CD4-positive, alpha-beta T cell treated with Interleukin-1 beta for 1 hour (primary cell): ENCODE measurements at regions not wholly inside any gene's neighbourhood (a gene's known extent, or its start where the extent isn't known, plus 50 kb on each side); places are given as distances from the start of the nearest gene placed in this dataset.
"Not testable (repeated sequence)": the region's sequence is repeated elsewhere in the genome, so short reads cannot be mapped to it uniquely, and the experiment has no call there.

ENCODE experiments used
- DNase-seq, 2 donors: peaks; one replicate each; pipeline ENCODE4 v3.0.0-alpha.2; 2020 to 2022

DNA sequence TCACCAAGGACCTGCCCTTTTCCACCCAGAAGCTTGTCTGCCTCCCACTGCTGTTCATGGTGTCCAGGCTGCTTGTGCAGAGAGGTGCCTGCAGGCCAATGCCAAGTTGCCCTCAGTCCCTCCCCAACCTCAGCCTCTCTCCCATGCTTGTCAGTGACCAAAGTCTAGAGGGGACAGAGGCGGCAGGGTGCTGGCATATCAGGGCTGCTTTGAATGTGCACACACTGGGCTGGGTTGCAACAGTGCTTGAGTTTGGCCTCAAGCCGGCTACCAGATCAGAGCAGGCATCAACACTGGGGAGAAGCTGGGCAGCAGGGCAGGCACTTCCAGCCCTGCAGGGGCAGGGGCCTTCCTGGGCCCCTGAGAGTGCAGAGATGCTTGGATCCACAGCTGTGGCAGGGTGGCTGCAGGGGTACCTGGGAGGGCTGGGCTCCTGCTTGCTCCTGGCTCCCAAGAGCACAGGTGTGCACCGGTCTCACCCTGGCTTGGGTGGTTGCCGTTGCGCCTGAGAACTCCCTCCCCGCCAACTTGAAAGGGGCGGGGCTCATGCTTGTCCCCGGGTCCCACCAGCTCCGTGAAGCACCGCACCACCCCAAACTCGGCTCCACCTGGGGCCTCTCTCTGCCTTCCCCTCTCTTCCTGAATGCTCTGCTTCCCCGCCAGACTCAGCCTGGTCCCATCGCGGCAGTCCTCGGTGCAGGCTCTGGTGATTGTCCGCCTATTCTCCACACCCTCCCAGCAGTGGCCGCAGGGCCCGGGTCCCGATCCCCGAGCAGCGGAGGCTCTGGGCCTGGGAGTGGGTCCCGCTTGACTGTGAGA, 1681.9 kb upstream of the ADGRL3 start:
- DNase-seq: no peak

DNA sequence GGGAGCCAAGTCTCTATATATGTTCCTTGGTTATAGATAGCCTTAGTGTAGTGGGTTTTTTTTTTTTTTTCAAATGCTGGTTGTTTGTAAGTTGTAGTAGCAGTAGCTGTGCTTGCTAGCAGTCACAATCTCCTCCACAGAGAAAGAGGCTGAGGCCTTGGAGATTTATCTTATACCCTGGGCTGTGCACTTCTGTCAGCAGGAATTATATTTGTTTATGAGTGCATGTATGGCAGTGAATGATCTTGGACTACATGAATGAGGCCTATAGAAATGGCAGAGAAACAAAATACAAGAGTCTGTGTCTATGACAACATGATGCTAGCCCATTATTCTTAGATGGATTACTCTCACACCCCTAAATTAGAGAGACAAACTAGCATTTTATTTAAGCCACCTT, 1674.2 kb upstream of the ADGRL3 start:
- DNase-seq: no peak

DNA sequence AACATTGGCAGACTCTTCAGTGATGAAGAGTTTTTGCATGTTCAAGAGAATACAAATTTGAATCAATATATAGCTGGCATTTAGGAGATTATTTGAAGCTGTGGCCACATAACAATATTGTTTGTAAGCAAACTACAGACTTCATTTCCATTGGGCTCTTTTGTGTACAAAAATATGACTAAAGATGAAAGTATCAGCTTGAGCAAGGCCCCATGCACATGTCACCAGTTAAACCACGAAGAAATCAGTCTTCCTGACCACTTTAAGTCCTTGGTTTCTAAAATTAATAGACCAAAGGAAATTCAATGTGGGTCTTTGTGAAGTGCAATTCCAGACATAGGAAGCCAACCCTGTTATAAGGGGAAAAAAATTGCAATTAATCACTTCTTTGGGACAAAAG, 1664.6 kb upstream of the ADGRL3 start:
- DNase-seq: no peak

DNA sequence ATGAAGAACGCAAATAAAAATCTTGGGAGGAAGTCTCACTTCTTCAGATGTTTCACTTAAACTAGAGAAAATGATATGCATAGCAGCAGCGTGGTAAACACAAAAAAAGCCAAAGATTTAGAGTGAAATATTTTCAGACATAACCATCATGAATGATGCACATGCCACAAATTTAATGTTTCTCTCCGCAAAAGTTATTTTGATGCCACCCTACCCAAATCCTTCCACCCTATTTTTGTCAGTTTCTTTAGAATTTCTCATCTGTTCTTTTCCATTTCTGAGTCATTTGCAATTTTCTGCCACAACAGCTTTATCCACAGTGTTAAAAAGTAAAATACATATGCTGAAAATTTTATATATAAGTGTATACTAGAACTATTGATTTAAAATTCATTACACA, 1663.7 kb upstream of the ADGRL3 start:
- no peak for DNase-seq

DNA sequence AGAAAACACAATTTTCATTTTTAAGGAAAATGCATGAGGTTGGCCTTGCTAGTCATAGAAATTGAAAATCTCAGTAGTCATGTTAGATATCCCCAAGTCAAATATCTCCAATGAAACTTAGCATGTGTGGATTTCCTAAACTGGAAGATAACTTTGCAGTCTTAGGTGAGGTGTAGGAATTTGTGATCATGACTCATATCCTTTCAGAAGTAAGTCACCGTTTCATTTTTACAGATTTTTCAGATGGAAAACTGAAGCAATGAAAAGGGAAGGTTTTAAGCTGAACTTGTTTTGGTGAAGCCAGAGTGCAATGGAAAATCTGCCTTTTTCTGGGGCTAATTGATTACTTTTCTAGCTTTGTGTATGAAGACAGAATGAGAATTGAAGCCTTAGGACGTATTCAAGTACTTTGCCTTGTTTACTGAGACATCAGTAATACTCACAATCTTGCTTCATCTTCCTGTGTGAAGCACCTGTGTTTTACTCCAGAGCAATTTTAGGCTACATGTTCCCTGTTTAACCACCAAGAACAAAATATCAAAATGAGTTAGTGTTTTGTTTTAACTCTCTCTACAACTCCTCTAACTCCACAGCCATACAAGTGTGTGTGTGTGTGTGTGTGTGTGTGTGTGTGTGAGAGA, 1662.8 kb upstream of the ADGRL3 start:
- DNase-seq: no peak

DNA sequence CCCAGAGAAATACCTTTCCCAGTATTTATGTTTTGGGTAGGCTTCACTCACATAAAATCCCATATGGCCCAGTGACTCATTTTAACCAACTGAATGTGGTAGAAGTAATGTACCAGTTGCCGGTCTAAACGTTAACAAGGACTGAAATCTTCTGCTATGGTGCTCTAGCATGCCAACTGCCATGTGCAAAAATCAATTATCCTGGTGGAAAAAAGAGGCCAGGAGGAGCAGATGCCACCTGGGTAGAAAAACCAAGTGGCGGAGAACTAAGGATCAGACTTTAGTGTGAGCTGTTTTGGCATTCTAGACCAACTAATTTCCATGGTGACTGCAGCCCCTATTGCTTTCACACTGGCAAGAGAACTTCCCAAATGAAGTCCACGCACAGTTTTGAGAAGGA, 1660.7 kb upstream of the ADGRL3 start:
- DNase-seq: no peak

DNA sequence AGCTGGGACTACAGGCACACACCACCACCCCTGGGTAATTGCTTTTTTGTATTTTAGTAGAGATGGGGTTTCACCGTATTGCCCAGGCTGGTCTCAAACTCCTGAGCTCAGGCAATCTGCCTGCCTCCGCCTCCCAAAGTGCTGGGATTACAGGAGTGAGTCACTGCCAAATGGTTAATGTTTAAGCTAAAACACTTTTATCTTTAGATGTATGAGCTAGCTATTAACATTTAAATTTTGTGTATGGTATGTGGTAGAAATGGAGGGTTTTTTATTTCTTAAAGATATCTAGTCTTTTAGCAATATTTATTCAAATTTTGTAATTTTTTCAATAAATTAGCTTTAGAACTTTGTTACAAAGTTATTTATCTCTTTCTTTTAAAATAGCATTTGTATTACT, 1659.8 kb upstream of the ADGRL3 start:
- DNase-seq: no peak

DNA sequence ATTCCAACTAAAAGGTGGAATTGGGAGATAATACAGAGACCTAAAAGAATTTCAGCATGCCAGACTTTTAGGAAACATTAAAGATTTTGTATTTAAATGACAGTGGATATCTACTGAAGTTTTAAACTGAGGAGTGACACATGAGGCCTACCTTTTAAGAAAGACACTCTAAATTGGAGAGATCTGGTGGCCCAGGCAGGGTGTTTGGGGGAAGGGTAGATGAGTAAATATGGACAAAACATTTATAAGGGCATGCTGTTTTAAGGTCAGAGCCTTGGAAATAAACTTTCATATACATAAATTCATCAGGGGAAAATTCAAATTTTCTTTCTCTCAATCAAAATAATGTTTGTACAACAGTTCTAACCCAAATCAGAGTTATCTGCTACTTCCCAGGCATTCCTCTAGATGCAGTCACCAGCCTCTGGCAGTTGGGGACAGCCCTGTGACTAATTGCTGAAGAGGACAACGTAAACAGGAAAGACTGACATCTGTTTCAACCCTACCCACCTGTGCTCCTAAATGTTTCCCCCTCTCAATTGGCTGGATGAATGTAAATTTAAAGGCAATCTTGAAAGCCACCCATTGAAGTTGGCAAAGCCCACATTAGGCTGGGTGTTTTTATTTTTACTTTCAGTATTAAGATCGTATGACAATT, 1646.9 kb upstream of the ADGRL3 start:
- no peak for DNase-seq

DNA sequence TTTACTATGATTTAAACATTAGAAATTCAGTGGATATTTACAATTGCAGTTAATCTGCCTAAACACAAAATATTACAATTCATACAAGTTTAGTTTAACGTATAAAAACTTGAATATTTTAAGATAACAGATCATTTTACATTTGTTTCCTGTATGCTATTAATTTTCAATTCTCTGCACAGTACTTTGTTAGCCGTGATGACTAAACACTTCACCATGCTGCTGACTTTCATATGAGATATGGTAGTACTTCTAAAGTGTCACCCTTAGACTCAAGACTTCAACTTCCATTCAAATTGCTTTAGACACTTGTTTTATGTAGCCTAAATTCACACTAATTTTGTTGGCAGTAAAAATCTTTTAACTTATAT, 1646.4 kb upstream of the ADGRL3 start:
- no peak for DNase-seq

DNA sequence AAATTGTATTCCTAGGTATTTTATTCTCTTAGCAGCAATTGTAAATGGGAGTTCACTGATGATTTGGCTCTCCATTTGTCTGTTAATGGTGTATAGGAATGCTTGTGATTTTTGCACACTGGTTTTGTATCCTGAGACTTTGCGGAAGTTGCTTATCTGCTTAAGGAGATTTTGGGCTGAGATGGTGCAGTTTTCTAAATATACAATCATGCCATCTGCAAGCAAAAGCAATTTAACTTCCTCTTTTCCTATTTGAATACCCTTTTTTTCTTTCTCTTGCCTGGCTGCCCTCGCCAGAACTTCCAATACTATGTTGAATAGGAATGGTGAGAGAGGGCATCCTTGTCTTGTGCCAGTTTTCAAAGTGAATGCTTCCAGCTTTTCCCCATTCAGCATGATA, 1643.9 kb upstream of the ADGRL3 start:
- not testable (repeated sequence) for DNase-seq

DNA sequence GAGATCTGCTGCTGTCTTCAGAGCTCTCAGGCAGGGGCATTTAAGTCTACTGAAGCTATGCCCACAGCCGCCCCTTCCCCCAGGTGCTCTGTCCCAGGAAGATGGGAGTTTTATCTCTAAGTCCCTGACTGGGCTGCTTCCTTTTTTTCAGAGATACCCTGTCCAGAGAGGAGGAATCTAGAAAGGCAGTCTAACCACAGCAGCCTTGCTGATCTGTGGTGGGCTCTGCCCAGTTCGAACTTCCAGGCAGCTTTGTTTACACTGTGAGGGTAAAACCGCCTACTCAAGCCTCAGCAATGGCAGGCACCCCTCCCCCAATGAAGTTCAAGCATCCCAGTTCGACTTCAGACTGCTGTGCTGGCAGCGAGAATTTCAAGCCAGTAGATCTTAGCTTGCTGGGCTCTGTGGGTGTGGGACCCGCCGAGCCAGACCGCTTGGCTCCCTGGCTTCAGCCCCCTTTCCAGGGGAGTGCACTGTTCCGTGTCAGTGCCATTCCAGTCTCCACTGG, 1639.9 kb upstream of the ADGRL3 start:
- DNase-seq: not testable (repeated sequence)

DNA sequence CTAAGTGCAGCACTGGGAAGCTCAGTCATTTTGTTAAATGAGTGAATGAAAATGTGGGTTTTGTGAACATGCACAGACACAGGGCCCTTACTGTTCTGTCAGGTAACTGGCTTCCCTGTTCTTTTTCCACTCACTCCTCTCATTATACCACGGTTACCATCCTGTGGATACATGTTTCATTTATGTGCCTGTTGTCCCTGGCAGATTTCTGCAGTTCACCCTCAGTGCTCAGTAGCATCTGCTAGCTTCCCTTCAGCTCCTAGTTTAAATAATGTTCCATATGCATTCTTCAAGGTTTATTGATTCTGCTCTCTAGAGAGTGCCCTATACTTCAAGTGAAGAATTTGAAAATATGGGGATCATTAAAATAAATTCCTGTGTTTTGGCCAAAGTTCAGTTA, 1634.3 kb upstream of the ADGRL3 start:
- no peak for DNase-seq

DNA sequence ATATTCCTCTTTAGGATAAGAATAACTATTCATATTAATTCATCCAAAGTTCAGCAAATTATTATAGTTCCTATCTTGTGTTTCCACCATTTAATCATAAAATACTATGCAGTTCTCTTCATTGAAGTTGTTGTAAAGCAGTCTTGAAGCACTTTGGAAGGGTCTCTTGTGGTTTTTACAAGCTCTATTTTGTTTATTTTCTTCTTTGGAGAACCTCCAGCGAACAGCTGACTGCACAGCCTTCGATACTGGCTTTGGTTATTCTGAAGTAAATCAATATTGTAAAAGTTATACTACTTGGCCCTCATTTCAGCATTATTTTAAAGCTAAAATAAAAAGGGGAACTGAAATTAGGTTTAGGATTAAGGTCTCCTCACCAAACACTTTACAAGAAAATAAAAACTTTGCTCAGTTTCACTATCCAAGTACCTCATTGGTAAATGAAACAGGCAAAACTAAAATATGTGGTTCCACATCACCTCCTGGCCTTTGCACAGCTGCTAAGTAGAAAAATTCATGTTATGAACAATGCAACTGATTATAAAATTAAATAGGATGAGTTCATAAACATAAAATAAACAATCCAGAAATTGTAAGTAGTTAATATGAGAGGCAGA, 1629.2 kb upstream of the ADGRL3 start:
- DNase-seq: no peak

DNA sequence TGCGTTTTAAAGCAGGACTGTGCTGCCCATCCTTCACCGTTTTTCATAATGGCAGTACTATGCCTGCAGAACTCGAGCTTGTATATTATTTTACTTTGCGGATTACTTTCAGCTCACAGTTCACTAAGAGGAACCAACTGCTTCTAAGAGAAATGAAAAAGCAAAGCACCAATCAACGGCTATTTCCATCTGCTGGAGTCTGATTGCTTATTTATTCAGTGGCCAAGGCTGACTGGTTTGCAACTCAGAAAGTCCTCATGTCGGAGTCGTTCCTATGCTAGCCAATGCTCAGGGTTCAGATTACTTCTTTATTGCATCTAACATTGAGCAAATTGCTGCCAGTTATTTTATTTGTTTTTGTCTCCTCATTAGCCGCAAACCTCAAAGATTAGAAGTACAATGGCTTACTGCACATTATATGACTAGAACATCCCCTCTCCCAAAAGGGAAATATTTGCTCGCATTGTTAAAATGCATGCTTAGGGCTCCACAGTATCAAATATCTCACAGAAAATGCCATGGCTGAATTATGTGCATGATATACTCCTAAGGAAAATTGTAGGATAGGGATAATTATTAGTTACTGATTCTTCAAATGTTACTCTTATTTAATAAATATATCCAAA, 1628.2 kb upstream of the ADGRL3 start:
- no peak for DNase-seq

DNA sequence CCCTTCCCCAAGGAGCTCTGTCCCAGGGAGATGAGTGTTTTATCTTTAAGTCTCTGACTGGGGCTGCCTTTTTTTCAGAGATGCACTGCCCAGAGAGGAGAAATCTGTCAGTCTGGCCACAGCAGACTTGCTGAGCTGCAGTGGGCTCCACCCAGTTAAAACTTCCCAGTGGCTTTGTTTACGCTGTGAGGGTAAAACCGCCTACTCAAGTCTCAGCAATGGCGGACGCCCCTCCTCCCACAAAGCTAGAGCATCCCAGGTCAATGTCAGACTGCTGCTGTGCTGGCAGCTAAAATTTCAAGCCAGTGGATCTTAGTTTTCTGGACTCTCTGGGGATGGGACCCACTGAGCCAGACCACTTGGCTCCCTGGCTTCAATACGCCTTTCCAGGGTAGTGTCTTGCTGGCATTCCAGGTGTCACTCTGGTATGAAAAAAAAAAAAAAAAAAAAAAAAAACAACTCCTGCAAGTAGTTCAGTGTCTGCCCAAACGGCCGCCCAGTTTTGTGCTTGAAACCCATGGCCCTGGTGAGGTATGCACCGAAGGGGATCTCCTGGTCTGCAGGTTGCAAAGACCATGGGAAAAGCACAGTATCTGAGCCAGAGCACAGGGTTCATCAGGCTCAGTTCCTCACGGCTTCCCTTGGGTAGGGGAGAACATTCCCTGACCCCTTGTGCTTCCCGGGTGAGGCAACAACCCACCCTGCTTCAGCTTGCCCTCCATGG, 1616.1 kb upstream of the ADGRL3 start:
- DNase-seq: no peak

DNA sequence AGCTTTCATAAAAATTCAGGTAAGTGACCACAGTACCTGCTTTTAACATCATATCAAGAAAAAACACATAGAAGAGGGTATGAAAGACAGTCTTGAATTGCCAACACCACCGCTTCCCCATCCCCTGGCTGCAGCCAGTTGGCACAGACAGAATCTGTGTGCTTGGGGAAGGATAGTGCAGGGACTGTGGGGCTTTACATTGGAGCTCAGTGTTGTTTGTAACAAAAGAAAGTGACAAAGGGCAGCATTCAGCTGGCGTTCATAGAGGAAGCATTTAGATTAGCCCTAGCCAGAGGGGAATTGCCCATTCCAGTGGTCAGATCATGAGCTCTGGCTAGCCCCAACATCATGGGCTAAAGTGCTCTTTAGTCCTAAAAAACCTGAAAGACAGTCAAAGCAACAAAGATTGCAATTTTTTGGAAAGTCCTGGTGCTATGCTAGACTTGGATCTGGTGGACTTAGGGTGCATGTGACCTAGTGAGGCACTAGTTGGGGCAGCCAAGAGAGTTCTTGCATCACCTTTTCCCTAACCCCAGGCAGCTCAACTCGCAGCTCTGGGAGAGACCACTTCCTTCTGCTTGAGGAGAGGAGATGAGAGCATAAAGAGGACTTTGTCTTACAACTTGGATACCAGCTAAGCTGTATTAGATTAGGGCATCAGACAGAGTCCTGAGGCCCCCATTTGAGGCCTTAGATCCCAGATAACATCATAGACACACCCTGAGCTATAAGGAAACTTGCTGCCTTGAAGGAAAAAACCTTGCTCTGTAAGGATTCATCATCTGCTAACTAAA, 1602.4 kb upstream of the ADGRL3 start:
- no peak for DNase-seq

DNA sequence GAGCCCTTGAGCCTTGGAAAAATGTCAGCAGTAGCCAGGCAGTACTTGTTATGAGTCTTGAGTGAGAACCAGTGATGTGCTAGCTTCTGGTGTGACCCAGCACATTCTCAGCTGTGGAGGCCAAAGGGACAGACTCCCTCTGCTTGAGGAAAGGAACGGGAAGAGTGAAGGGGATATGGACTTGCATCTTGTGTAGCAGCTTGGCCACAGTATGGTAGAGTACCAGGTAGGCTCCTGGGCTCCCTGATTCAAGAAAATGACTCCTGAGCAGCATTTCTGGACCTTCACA, 1601.9 kb upstream of the ADGRL3 start:
- no peak for DNase-seq

DNA sequence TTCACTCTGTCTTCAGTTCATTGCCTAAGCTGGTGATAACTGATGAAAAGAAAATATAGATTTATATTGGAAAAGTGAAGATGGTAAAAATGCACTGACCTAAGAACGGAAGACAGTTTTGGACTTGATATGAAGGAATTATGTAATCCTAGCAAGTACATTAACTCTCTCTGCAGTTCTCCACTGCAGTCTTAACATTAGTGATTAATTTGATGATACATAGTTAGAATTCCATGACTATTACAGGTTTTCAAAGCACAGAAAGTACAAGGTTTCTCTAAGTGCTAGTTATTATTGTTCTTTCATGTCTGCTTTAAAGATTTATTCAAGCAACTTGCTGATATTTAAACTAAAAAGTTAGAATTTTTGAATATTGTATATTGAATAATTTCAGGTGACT, 1591.7 kb upstream of the ADGRL3 start:
- DNase-seq: no peak

DNA sequence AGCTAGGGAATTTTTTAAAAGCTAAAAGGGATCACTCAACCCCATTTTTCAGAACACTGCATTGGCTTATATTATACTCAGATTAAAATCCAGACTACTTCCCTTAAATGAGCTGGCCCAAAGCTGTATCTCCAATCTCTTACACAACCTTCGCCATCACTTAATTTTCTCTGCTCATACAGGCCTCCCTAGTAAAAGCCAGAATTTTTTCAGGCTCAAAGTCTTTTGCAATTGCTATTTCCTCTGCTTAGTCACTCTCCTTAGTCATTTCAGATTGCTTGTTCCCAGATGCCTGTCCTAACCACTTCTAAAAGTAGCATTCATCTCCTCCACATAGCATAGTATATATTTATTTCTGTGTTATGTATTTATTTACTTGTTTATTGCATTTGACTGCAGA, 1587.9 kb upstream of the ADGRL3 start:
- DNase-seq: no peak

DNA sequence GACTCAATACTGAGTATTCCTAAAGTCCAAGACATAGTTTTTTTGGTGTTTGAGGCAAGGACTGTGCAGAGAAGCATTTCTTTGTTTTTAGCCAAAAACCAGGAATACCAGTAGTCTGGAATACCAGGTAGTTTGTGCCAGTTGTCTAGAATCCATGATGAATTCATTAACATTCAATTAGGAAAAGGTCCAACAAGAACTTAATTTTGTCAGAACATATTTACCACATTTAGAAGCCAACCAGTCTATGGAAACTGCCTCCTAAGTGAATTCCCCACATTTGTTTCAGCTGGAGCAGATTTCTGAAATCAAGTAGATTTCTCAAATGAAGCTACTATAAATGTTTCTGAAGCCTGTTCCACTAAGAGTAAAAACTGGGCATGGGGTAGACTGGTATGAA, 1584.8 kb upstream of the ADGRL3 start:
- DNase-seq: no peak

DNA sequence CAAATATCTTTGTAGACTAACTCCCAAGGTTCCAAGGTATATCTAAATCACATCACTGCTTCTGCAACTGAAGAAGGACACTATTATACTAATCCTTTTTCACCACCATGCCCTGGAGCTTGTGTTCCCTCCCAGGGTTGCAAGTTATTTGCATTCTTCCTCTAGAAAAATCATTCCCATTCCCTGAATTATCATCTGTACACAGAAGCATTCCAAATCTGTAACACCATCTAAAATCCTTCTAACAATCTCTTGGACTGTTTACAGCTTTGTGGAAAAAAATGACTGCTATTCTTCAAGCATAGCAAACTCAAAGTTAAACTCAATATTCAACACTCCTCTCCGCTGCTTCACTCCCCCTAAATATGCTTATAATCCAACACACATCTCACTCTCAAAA, 1570.8 kb upstream of the ADGRL3 start:
- DNase-seq: no peak

DNA sequence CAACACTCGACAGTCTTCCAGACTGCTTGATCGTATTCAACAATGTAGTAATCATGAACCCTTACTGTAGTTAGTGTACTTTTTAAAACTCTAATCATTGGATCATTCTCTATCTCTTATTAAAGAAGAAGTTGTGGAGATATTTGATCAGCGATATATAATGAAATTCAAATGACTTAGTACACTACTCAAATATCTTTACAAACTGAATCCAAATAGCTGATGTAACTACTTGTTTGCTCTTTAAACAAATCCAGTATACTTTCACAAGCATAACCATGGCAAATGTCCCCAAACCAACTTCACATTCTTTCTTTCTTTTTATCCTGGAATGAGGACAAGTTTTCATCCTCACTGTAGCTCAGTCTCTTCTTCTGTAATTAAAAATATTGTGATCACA, 1569.9 kb upstream of the ADGRL3 start:
- DNase-seq: no peak
